Calu3 (cell line): ENCODE measurements at regions not wholly inside any gene's neighbourhood (a gene's known extent, or its start where the extent isn't known, plus 50 kb on each side); places are given as distances from the start of the nearest gene placed in this dataset.
"Not testable (repeated sequence)": the region's sequence is repeated elsewhere in the genome, so short reads cannot be mapped to it uniquely, and the experiment has no call there.

Experiments
- BruUV-seq: library from RNA; stranded (reverse); fragments of 400-500 nt; replicated peaks from 2 replicates; lab custom pipeline; 2021; lab: Mats Ljungman, UMichigan
- CTCF ChIA-PET: fragments of 300-600 bp; sonication (Branson Sonifier 250); formaldehyde crosslinking; loops from one replicate; lab custom pipeline; 2022; ENCODE audit warnings: antibody characterized with exemption; lab: Charles Lee
- DNase-seq: peaks from one replicate; pipeline ENCODE4 v3.0.0; 2022
- H3K27ac Mint-ChIP-seq: one replicate; pipeline ENCODE4 v1.8.0; 2022; ENCODE audit warnings: mixed read lengths; ENCODE audit not compliant: unreplicated experiment
- H3K27me3 Mint-ChIP-seq: one replicate; pipeline ENCODE4 v1.8.0; 2022; ENCODE audit warnings: mixed read lengths; ENCODE audit not compliant: unreplicated experiment
- H3K36me3 Mint-ChIP-seq: one replicate; pipeline ENCODE4 v1.8.0; 2022; ENCODE audit warnings: mild to moderate bottlenecking, moderate library complexity, mixed read lengths; ENCODE audit not compliant: insufficient read depth, unreplicated experiment
- H3K4me1 Mint-ChIP-seq: one replicate; pipeline ENCODE4 v1.8.0; 2022; ENCODE audit warnings: mild to moderate bottlenecking, low read depth, mixed read lengths; ENCODE audit not compliant: unreplicated experiment
- H3K4me3 Mint-ChIP-seq: one replicate; pipeline ENCODE4 v1.8.0; 2022; ENCODE audit warnings: mild to moderate bottlenecking, low read depth, moderate library complexity, mixed read lengths; ENCODE audit not compliant: unreplicated experiment
- H3K9me3 Mint-ChIP-seq: one replicate; pipeline ENCODE4 v1.8.0; 2022; ENCODE audit warnings: low read depth, mixed read lengths; ENCODE audit not compliant: unreplicated experiment
- CTCF ChIP-seq: fragments of 200-600 bp; IDR thresholded peaks from one replicate; pipeline ENCODE4 v1.8.0; 2022; ENCODE audit warnings: antibody characterized with exemption; ENCODE audit not compliant: unreplicated experiment
- intact Hi-C: fragments of 100-400 bp; cut with micrococcal nuclease; formaldehyde crosslinking; loops from one replicate; pipeline ENCODE4 v1.10.0; 2022; ENCODE audit not compliant: unreplicated experiment

GRCh38 chrX:33969105-33969504 lies 163.0 kb downstream of the FAM47A start:
- no peak overlapping the region for H3K27ac Mint-ChIP-seq
- H3K27me3 Mint-ChIP-seq = no peaks in the 10 kb centered on the region
- CTCF ChIA-PET = no interaction called here
- H3K4me1 Mint-ChIP-seq = no peaks in the 10 kb centered on the region
- intact Hi-C loops = no loop called here
- no peak for TF ChIP-seq CTCF
- BruUV-seq = no TSS peak
- no peaks in the 10 kb centered on the region for H3K9me3 Mint-ChIP-seq
- H3K36me3 Mint-ChIP-seq = no peaks in the 10 kb centered on the region
- DNase-seq = no peak
- H3K4me3 Mint-ChIP-seq = no peak overlapping the region

DNA sequence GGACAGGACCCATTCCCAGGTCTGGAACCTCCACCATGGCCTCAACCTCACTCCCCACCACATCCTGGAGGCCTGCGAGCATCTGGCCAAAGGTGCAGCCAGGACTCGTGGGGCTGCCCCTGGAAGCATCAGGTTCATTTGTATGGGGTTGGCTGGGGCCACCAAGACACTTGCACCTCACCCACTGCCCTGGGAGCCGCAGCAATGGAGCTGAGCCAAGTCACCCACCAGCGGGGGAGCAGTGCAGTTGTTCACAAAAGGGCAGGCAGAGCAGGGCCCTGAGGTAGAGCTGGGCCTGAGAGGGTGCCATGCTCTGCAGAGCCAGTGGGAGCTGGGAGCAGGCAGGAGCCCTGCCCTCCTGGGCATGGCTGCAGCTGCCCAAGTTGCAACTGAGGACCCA lies 163.5 kb downstream of the FAM47A start:
- Mint-ChIP-seq H3K27me3 (no peaks in the 10 kb centered on the region), H3K36me3 (no peaks in the 10 kb centered on the region), H3K9me3 (no peaks in the 10 kb centered on the region), H3K4me1 (no peaks in the 10 kb centered on the region), H3K27ac (no peak overlapping the region), H3K4me3 (no peak overlapping the region)
- no TSS peak for BruUV-seq
- no peak for TF ChIP-seq CTCF
- CTCF ChIA-PET = no interaction called here
- intact Hi-C loops = no loop called here
- DNase-seq = no peak

GRCh38 chrX:33949300-33949699 lies 182.8 kb downstream of the FAM47A start:
- no peak for TF ChIP-seq CTCF
- no peaks in the 10 kb centered on the region for H3K4me1 Mint-ChIP-seq
- no peaks in the 10 kb centered on the region for H3K27me3 Mint-ChIP-seq
- peaks cover 4% of the 10 kb centered on the region for H3K9me3 Mint-ChIP-seq
- no TSS peak for BruUV-seq
- CTCF ChIA-PET = no interaction called here
- no peak overlapping the region for H3K27ac Mint-ChIP-seq
- DNase-seq = no peak
- H3K36me3 Mint-ChIP-seq = no peaks in the 10 kb centered on the region
- no peak overlapping the region for H3K4me3 Mint-ChIP-seq
- intact Hi-C loops = no loop called here

DNA sequence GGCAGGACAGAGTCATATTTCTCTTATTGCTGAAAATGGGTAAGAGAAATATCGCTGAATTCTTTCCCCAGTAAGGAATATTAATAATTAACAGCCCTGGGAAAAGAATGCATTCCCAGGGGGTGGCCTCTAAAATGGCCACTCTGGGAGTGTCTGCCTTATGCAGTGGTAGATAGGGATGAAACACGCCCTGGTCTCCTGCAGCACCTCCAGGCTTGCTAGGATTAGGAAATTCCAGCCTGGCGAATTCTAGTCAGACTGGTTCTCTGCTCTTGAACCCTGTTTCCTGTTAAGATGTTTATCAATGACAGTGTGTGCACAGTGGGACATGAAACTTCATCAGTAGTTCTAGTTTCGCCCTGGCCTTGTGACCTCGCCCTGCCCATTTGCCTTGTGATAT lies 205.9 kb downstream of the FAM47A start:
- H3K27ac Mint-ChIP-seq = peak overlapping the region; percentile 88
- DNase-seq = peak; percentile 56
- CTCF ChIA-PET, intact Hi-C loops, H3K9me3 Mint-ChIP-seq, BruUV-seq, H3K27me3 Mint-ChIP-seq: not testable (repeated sequence)
- peaks cover 31% of the 10 kb centered on the region for H3K4me1 Mint-ChIP-seq
- H3K4me3 Mint-ChIP-seq = peak overlapping the region; percentile 11
- peaks cover 15% of the 10 kb centered on the region for H3K36me3 Mint-ChIP-seq

DNA sequence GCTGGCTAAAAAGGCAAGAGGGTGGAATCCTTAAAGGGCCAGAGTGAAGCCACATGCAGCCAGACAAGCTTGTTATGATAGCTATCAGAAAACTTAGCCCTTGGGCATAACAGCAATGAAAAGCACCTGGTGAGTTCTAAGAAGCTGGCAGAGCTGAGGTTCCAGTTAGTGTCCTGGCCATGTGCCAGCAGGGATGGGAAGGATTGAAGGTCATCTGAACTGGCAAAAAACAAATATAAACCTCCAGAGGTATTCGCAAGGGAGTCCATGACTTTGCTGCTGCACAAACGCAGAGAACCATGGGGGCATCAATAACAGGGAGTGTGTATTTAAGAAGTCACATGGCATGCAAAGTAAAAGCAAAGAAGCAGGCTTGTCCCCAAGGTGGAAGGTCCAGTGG lies 208.9 kb downstream of the FAM47A start:
- peak; percentile 12 for DNase-seq
- Mint-ChIP-seq H3K27me3 (no peaks in the 10 kb centered on the region), H3K27ac (peak overlapping the region; percentile 90), H3K4me1 (peaks cover 31% of the 10 kb centered on the region), H3K4me3 (no peak overlapping the region), H3K9me3 (peaks cover 5% of the 10 kb centered on the region), H3K36me3 (peaks cover 15% of the 10 kb centered on the region)
- intact Hi-C loops = no loop called here
- CTCF ChIA-PET = no interaction called here
- BruUV-seq = no TSS peak
- TF ChIP-seq CTCF = no peak
